Keratinocyte (primary cell): ENCODE measurements at regions not wholly inside any gene's neighbourhood (a gene's known extent, or its start where the extent isn't known, plus 50 kb on each side); places are given as distances from the start of the nearest gene placed in this dataset.

ENCODE experiments used
- EZH2 ChIP-seq: IDR thresholded peaks from one replicate; pipeline ENCODE4 v1.6.1; 2012; ENCODE audit warnings: inconsistent platforms, mild to moderate bottlenecking, low read length, moderate library complexity
- TF ChIP-seq, protein P1 (sequence below), 3 experiments: IDR thresholded peaks in 1 of 3; conservative IDR thresholded peaks in 1 of 3; optimal IDR thresholded peaks in 1 of 3; 2 replicates in 2 of 3; 3 replicates in 1 of 3; pipeline versions ENCODE3 to v1.5.1; 2011; ENCODE audit warnings: low read length in 3 of 3, mild to moderate bottlenecking in 3 of 3, moderate library complexity in 2 of 3, control low read depth in 1 of 3, inconsistent platforms in 1 of 3; ENCODE audit not compliant: insufficient read depth in 2 of 3; ENCODE audit errors: extremely low read depth in 1 of 3

DNA sequence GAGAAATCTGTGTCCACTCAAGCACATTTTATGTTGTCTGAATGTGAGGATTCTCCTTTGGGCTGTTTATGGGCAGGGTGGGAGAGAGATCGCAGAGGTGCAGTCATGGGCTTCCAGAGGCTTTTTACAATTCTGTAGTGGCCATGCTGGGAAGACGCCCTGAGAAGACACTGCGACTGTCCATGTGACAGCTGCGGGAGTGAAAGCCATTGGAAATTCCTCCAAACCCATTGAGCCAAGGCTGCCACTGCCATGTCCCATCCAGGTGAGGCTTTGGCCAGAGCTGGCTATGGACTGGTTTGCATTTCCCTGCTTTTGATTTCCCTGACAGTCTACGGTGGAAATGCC lies 216.9 kb upstream of the ECI2 start:
- TF ChIP-seq, protein P1, sequence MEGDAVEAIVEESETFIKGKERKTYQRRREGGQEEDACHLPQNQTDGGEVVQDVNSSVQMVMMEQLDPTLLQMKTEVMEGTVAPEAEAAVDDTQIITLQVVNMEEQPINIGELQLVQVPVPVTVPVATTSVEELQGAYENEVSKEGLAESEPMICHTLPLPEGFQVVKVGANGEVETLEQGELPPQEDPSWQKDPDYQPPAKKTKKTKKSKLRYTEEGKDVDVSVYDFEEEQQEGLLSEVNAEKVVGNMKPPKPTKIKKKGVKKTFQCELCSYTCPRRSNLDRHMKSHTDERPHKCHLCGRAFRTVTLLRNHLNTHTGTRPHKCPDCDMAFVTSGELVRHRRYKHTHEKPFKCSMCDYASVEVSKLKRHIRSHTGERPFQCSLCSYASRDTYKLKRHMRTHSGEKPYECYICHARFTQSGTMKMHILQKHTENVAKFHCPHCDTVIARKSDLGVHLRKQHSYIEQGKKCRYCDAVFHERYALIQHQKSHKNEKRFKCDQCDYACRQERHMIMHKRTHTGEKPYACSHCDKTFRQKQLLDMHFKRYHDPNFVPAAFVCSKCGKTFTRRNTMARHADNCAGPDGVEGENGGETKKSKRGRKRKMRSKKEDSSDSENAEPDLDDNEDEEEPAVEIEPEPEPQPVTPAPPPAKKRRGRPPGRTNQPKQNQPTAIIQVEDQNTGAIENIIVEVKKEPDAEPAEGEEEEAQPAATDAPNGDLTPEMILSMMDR (optimal IDR thresholded peaks at IDR 0.05 in 1 of 3, IDR thresholded peaks at IDR 0.05 in 1 of 3, conservative IDR thresholded peaks at IDR 0.05 in 1 of 3; ENCODE audit: extremely low read depth in 1 of 3, insufficient read depth in 2 of 3, low read length in 3 of 3), result no peak
- no peak for TF ChIP-seq EZH2
